ENCODE measurements at regions not wholly inside any gene's neighbourhood (a gene's known extent, or its start where the extent isn't known, plus 50 kb on each side); places are given as distances from the start of the nearest gene placed in this dataset.

- no peak for TF ChIP-seq CTCF (conservative IDR thresholded peaks at IDR 0.05; ENCODE audit: low read depth, low read length)
- no peak for TF ChIP-seq CEBPB (IDR thresholded peaks at IDR 0.05; ENCODE audit: low read depth, low read length)
- no peak for TF ChIP-seq MAFK (IDR thresholded peaks at IDR 0.05; ENCODE audit: low read depth, low read length)
- no peak for TF ChIP-seq CHD1 (IDR thresholded peaks at IDR 0.05; ENCODE audit: low read depth, low read length)
- TF ChIP-seq POLR2A (IDR thresholded peaks at IDR 0.05; ENCODE audit: low read depth, low read length): no peak
- TF ChIP-seq NFE2L2 (IDR thresholded peaks at IDR 0.05; ENCODE audit: low read depth, low read length): no peak
- TF ChIP-seq BHLHE40 (IDR thresholded peaks at IDR 0.05; ENCODE audit: low read depth, low read length): no peak
- TF ChIP-seq SMC3 (IDR thresholded peaks at IDR 0.05; ENCODE audit: low read depth, low read length): no peak
- TF ChIP-seq RAD21 (IDR thresholded peaks at IDR 0.05; ENCODE audit: low read length): no peak
- TF ChIP-seq RFX5 (IDR thresholded peaks at IDR 0.05; ENCODE audit: low read depth, low read length): no peak
- no peak for TF ChIP-seq USF2 (IDR thresholded peaks at IDR 0.05; ENCODE audit: low read depth, low read length)
- no peak for TF ChIP-seq ELK1 (IDR thresholded peaks at IDR 0.05; ENCODE audit: borderline replicate concordance, low read depth, low read length)
- TF ChIP-seq MAZ (IDR thresholded peaks at IDR 0.05; ENCODE audit: borderline replicate concordance, low read depth, low read length): no peak
- TF ChIP-seq MXI1 (IDR thresholded peaks at IDR 0.05; ENCODE audit: borderline replicate concordance, low read depth, low read length): no peak
Observed at GRCh38 chr14:22502007-22502406, 87.0 kb downstream of the DAD1 start.

Data from IMR-90 (cell line).